ENCODE measurements at regions not wholly inside any gene's neighbourhood (a gene's known extent, or its start where the extent isn't known, plus 50 kb on each side); places are given as distances from the start of the nearest gene placed in this dataset.

DNA sequence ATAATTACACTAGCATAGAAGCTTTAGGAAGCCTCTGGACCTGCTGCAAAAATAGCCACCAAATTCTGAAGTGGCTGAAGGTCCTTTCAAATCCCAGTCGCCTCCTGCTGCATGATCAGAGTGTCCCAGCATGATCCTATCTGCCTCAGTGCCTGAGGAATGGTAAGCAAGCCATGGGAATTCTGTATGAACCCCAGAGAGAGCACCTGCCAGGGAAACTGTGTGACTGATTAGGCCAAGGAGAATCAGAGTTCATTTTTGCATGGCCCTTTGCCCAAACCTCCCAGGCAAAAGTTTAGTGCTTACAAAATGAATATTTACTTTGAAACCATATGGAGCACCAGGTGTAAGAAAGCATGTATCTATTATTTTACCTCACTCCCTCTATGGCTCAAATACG, 221.4 kb downstream of the ARL4C start:
- Histone ChIP-seq H3K79me2 (ENCODE audit: low read length) (no peaks in the 10 kb centered on the region), H4K20me1 (ENCODE audit: insufficient read depth, low read length) (no peaks in the 10 kb centered on the region), H3K4me1 (ENCODE audit: low read length) (no peaks in the 10 kb centered on the region), H3K4me3 (ENCODE audit: low read length) (no peak overlapping the region), H3F3A (ENCODE audit: insufficient read depth, low read length) (no peaks in the 10 kb centered on the region), H3K9me3 (replicated peaks; ENCODE audit: insufficient read depth, low read length) (no peaks in the 10 kb centered on the region), H3K4me2 (ENCODE audit: low read depth, low read length) (no peak overlapping the region), H2AFZ (ENCODE audit: low read length) (no peak overlapping the region), H3K36me3 (replicated peaks; ENCODE audit: insufficient read depth, low read length) (no peaks in the 10 kb centered on the region), H3K9ac (ENCODE audit: low read length) (no peak overlapping the region), H3K27ac (ENCODE audit: low read length) (no peak overlapping the region), H3K9me2 (replicated peaks; ENCODE audit: insufficient read depth, low read length) (no peaks in the 10 kb centered on the region), H3K27me3 (replicated peaks; ENCODE audit: insufficient read depth, low read length) (no peaks in the 10 kb centered on the region)
- TF ChIP-seq EZH2phosphoT487 (IDR thresholded peaks at IDR 0.05; ENCODE audit: low read length), result no peak
- TF ChIP-seq, protein P1, sequence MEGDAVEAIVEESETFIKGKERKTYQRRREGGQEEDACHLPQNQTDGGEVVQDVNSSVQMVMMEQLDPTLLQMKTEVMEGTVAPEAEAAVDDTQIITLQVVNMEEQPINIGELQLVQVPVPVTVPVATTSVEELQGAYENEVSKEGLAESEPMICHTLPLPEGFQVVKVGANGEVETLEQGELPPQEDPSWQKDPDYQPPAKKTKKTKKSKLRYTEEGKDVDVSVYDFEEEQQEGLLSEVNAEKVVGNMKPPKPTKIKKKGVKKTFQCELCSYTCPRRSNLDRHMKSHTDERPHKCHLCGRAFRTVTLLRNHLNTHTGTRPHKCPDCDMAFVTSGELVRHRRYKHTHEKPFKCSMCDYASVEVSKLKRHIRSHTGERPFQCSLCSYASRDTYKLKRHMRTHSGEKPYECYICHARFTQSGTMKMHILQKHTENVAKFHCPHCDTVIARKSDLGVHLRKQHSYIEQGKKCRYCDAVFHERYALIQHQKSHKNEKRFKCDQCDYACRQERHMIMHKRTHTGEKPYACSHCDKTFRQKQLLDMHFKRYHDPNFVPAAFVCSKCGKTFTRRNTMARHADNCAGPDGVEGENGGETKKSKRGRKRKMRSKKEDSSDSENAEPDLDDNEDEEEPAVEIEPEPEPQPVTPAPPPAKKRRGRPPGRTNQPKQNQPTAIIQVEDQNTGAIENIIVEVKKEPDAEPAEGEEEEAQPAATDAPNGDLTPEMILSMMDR (IDR thresholded peaks at IDR 0.05; ENCODE audit: low read length), result no peak
- no peak for TF ChIP-seq EZH2 (optimal IDR thresholded peaks at IDR 0.05; ENCODE audit: low read depth, low read length)
- no peak for DNase-seq

DNA sequence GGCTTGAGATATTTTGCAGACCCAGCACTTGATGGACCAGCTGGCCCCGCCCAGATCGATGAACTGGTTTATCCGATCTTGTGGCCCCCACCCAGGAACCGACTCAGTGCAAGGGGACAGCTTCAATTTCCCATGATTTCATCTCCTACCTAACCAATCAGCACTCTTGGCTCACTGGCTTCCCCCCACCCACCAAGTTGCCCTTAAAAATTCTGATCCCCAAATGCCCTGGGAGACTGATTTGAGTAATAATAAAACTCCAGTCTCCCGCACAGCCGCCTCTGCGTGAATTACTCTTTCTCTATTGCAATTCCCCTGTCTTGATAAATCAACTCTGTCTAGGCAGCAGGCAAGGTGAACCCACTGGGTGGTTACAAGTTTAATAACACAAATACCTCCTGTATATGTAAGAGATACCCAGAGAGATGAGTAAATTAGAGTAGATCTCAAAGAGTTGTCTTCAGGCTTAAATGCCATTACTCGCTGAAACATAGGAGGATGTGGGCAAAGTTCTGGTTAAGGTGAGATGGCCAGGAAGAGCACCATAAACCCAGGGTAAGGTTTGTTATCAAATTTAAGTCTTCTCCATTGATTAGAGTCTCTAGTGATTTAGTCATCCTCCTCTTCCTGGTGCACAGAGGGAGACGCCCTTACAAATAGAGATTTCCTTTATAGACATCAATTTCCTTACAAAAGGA, 222.8 kb downstream of the ARL4C start:
- H3K9me3 ChIP-seq (replicated peaks; ENCODE audit: insufficient read depth, low read length), result no peaks in the 10 kb centered on the region
- DNase-seq, result no peak
- H3K4me2 ChIP-seq (ENCODE audit: low read depth, low read length), result no peak overlapping the region
- no peaks in the 10 kb centered on the region for H3K9me2 ChIP-seq (replicated peaks; ENCODE audit: insufficient read depth, low read length)
- H3K4me3 ChIP-seq (ENCODE audit: low read length), result no peak overlapping the region
- H3K27me3 ChIP-seq (replicated peaks; ENCODE audit: insufficient read depth, low read length), result no peaks in the 10 kb centered on the region
- H4K20me1 ChIP-seq (ENCODE audit: insufficient read depth, low read length), result no peaks in the 10 kb centered on the region
- no peak overlapping the region for H2AFZ ChIP-seq (ENCODE audit: low read length)
- TF ChIP-seq EZH2 (optimal IDR thresholded peaks at IDR 0.05; ENCODE audit: low read depth, low read length) (no peak), EZH2phosphoT487 (IDR thresholded peaks at IDR 0.05; ENCODE audit: low read length) (no peak)
- TF ChIP-seq, protein P1 (IDR thresholded peaks at IDR 0.05; ENCODE audit: low read length), result no peak
- no peak overlapping the region for H3K9ac ChIP-seq (ENCODE audit: low read length)
- no peaks in the 10 kb centered on the region for H3K79me2 ChIP-seq (ENCODE audit: low read length)
- H3K4me1 ChIP-seq (ENCODE audit: low read length), result no peaks in the 10 kb centered on the region
- no peak overlapping the region for H3K27ac ChIP-seq (ENCODE audit: low read length)
- H3K36me3 ChIP-seq (replicated peaks; ENCODE audit: insufficient read depth, low read length), result no peaks in the 10 kb centered on the region
- no peaks in the 10 kb centered on the region for H3F3A ChIP-seq (ENCODE audit: insufficient read depth, low read length)

DNA sequence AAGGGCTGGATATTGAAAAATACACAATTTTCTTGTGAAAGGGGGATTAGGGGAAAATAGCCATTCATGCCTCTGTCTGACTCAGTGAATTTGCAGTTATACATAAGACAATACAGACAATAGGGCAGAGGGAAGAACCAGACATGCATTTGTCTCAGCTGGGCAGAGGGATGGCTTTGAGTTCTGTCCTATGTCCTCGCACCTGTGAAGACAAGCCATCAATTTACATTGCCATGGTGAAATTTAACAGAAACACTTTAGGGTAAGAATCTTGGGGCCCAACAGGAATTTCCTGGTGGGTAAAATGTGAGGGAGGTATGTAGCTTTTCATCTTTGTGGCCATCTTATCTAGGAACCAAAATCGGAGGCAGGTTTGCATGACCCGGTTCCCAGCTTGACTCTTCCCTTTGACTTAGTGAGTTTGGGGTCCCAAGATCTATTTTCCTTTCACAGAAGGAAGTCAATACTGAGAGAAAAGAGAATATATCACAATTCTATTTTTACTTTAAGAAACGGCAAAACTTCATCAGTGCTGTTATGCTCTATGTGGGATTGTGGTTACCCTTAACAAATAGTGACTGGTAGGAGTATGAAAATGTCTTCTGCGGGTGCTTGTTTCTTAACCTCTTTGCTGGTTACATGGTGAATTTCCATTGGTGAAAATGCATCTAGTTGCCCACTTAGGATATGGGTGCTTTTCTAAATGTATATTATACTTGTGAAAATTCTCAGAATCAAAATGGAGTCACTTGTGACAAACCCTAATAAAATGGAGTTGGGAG, 221.8 kb downstream of the SPP2 start:
- no peak overlapping the region for H2AFZ ChIP-seq (ENCODE audit: low read length)
- no peaks in the 10 kb centered on the region for H3F3A ChIP-seq (ENCODE audit: insufficient read depth, low read length)
- no peaks in the 10 kb centered on the region for H3K79me2 ChIP-seq (ENCODE audit: low read length)
- H3K9me3 ChIP-seq (replicated peaks; ENCODE audit: insufficient read depth, low read length), result no peaks in the 10 kb centered on the region
- no peak for DNase-seq
- H3K4me3 ChIP-seq (ENCODE audit: low read length), result no peak overlapping the region
- H4K20me1 ChIP-seq (ENCODE audit: insufficient read depth, low read length), result no peaks in the 10 kb centered on the region
- 0 out of 2 replicates have a peak, but pooled peaks cover 5% of the 10 kb centered on the region for H3K4me1 ChIP-seq (ENCODE audit: low read length)
- TF ChIP-seq, protein P1 (IDR thresholded peaks at IDR 0.05; ENCODE audit: low read length), result no peak
- no peak for TF ChIP-seq EZH2phosphoT487 (IDR thresholded peaks at IDR 0.05; ENCODE audit: low read length)
- no peaks in the 10 kb centered on the region for H3K9me2 ChIP-seq (replicated peaks; ENCODE audit: insufficient read depth, low read length)
- no peak overlapping the region for H3K9ac ChIP-seq (ENCODE audit: low read length)
- H3K27ac ChIP-seq (ENCODE audit: low read length), result no peak overlapping the region
- no peak overlapping the region for H3K4me2 ChIP-seq (ENCODE audit: low read depth, low read length)
- H3K27me3 ChIP-seq (replicated peaks; ENCODE audit: insufficient read depth, low read length), result no peaks in the 10 kb centered on the region
- no peaks in the 10 kb centered on the region for H3K36me3 ChIP-seq (replicated peaks; ENCODE audit: insufficient read depth, low read length)
